Psoas muscle (tissue), 7 donors: ENCODE measurements at regions not wholly inside any gene's neighbourhood (a gene's known extent, or its start where the extent isn't known, plus 50 kb on each side); places are given as distances from the start of the nearest gene placed in this dataset.

Experiments
- ATAC-seq, 4 donors: fragments of 200-7000 bp; cut with Tn5 transposase; one replicate each; pipeline ENCODE4 v1.9.1; 2020; ENCODE audit warnings: moderate library complexity in 3 of 4, mild to moderate bottlenecking in 2 of 4
- DNase-seq, 2 donors: peaks; one replicate each; pipeline ENCODE4 v3.0.0-alpha.2; 2020
- H3K27ac ChIP-seq: fragments of 200-600 bp; one replicate; pipeline ENCODE4 v1.8.0; 2022
- H3K27me3 ChIP-seq, 3 donors: fragments of 200-600 bp in 1 of 3; one replicate each; pipeline versions ENCODE4 v1.6.1 to v1.8.0; 2013 to 2022; ENCODE audit warnings: low read length in 2 of 3, mild to moderate bottlenecking in 2 of 3, moderate library complexity in 1 of 3; ENCODE audit not compliant: insufficient read depth in 3 of 3
- H3K36me3 ChIP-seq, 2 donors: fragments of 200-600 bp in 1 of 2; one replicate each; pipeline versions ENCODE4 v1.6.1 to v1.8.0; 2013 to 2022; ENCODE audit warnings: low read depth in 1 of 2, mild to moderate bottlenecking in 1 of 2, moderate library complexity in 1 of 2; ENCODE audit not compliant: insufficient read depth in 1 of 2
- H3K4me1 ChIP-seq: fragments of 200-600 bp; one replicate; pipeline ENCODE4 v1.8.0; 2022
- H3K4me3 ChIP-seq: fragments of 200-600 bp; one replicate; pipeline ENCODE4 v1.8.0; 2022; ENCODE audit warnings: mild to moderate bottlenecking
- H3K9me3 ChIP-seq: fragments of 200-600 bp; one replicate; pipeline ENCODE4 v1.8.0; 2022
- WGBS, 3 donors: extraction: QIAGEN DNeasy Blood & Tissue Kit; methylation state at CpG; one replicate each; pipeline versions ENCODE4 v1.1.6 to v1.1.7; 2013; 5-methylcytosine and 5-hydroxymethylcytosine counted together
- intact Hi-C, 2 donors: fragments of 100-400 bp; cut with DNase I; formaldehyde crosslinking; loops; one replicate each; pipeline versions ENCODE4 v1.11.0 to v1.14.2; 2022
- TF ChIP-seq, protein P1 (sequence below): fragments of 200-600 bp; IDR thresholded peaks from one replicate; pipeline ENCODE4 v1.8.0; 2022; ENCODE audit warnings: antibody characterized with exemption
- donor health status: healthy with polysubstance abuse.
- donor health status: DM: no; HTN: no; CAD: no; lungs with moderate emphysema.
- donor health status: Bipolar disorder and iron deficiency.
- donor health status: healthy.
- donor health status: DM: yes; HTN: yes; CAD: no.
- donor health status: DM: no; HTN: no; CAD: no.
- donor health status: DM: yes; HTN: yes; CAD: no.

DNA sequence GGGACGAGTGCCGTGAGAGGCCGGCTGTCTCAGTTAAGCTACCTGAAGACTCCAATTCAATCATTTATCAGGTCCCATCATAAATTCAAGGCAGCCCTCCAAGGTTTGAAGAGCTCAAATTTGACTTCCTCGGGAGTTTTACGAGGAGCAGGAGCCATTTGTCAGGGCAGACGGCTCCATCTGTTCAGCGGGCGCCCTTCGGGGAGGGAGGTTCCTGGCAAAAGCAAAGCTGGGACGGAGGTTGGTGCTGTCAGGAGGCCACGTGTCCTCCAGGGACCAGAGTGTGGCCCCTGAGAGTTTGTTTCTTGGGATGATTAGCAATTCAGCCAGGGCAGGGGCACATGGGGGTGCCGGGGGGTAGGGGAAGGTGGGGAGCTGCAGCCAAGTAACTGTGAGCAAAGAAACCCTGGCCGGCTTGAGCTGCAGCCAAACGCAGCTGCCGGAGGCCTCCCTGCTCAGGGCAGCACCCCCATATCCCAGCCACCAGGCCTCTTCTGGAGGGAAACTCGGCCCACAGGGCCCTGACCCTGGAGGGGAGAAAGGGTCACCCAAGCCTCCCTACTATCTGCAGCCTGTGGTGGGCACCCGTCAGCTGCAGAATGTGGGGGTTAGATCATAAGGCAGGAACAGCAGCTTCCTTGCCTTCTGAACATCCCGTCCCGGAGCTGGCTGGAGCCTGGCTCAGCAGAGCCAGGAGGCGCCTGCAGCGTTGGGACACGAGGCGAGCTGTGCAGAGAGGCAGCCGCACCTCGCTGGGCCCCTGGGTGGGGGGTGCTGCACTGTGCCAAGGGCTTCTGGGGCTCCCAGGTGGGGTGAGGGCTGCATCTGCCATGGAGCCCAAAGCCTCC, 63.6 kb upstream of the GATA5 start:
- no peaks in the 10 kb centered on the region for H3K36me3 ChIP-seq
- TF ChIP-seq, protein P1, sequence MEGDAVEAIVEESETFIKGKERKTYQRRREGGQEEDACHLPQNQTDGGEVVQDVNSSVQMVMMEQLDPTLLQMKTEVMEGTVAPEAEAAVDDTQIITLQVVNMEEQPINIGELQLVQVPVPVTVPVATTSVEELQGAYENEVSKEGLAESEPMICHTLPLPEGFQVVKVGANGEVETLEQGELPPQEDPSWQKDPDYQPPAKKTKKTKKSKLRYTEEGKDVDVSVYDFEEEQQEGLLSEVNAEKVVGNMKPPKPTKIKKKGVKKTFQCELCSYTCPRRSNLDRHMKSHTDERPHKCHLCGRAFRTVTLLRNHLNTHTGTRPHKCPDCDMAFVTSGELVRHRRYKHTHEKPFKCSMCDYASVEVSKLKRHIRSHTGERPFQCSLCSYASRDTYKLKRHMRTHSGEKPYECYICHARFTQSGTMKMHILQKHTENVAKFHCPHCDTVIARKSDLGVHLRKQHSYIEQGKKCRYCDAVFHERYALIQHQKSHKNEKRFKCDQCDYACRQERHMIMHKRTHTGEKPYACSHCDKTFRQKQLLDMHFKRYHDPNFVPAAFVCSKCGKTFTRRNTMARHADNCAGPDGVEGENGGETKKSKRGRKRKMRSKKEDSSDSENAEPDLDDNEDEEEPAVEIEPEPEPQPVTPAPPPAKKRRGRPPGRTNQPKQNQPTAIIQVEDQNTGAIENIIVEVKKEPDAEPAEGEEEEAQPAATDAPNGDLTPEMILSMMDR: no peak
- H3K4me3 ChIP-seq: no peak overlapping the region
- no peaks in the 10 kb centered on the region for H3K9me3 ChIP-seq
- intact Hi-C loops: no loop called here
- no peaks in the 10 kb centered on the region for H3K27me3 ChIP-seq
- ATAC-seq (peak in 3 of 4 donors; percentile 26 to 54 (median 42)), DNase-seq (peak in 1 of 2 donors; percentile 84)
- peak overlapping the region; percentile 97 for H3K27ac ChIP-seq
- WGBS, 3 donors: 18 to 32% (median 23%) methylated on average over 25 of the region's 25 CpGs
- H3K4me1 ChIP-seq: peaks cover 54% of the 10 kb centered on the region

DNA sequence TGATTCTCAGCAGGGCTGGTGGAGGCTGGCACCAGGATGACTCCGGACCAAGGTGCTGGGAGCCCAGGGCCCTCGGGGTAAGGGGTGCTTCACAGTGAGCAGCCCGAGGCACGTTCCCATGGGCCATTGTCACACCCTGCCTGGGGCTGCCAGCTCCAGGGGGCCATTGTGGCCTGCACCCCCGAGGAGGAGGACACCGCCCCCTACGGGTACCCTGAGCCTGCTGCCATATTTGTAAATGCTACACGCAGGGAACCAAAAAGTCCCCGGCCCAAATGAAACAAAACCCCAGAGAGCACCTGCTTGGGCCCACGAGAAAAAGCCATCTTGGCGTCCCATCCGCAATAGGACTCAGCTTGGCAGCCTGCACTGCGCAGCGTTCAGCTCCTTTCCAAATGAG, 64.7 kb upstream of the GATA5 start:
- TF ChIP-seq, protein P1: no peak
- Histone ChIP-seq H3K27ac (peak overlapping the region; percentile 97), H3K27me3 (no peaks in the 10 kb centered on the region), H3K4me1 (peaks cover 47% of the 10 kb centered on the region), H3K36me3 (no peaks in the 10 kb centered on the region), H3K9me3 (no peaks in the 10 kb centered on the region), H3K4me3 (no peak overlapping the region)
- WGBS, 3 donors: 65 to 90% (median 73%) methylated on average over 14 of the region's 14 CpGs
- ATAC-seq: no peak
- intact Hi-C loops: no loop called here
- DNase-seq: no peak

DNA sequence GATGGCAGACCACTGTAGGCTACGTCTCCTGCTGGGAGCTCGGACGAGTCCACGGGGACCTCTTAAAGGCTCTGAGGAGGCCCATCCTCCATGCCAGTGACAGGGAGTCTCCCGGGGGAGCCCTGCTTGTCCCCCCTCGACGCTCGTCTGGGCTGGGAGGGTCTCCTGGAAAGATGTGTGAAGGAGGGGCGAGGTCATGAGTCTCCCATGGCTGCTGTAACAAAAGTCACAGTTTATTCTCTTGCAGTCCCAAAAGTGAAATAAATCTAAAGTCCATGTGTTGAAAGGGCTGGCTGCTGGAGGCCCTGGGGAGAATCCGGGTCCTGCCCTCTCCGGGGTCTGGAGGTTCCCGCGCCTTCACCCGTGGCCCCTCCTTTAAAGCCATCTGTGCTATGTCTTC, 67.1 kb upstream of the GATA5 start:
- H3K36me3 ChIP-seq: no peaks in the 10 kb centered on the region
- H3K27me3 ChIP-seq: no peaks in the 10 kb centered on the region
- WGBS, 3 donors: 60 to 70% (median 68%) methylated on average over 14 of the region's 14 CpGs
- H3K9me3 ChIP-seq: no peaks in the 10 kb centered on the region
- TF ChIP-seq, protein P1: no peak
- H3K4me1 ChIP-seq: peaks cover 27% of the 10 kb centered on the region
- intact Hi-C loops: no loop called here
- no peak overlapping the region for H3K27ac ChIP-seq
- DNase-seq: no peak
- no peak for ATAC-seq
- no peak overlapping the region for H3K4me3 ChIP-seq

DNA sequence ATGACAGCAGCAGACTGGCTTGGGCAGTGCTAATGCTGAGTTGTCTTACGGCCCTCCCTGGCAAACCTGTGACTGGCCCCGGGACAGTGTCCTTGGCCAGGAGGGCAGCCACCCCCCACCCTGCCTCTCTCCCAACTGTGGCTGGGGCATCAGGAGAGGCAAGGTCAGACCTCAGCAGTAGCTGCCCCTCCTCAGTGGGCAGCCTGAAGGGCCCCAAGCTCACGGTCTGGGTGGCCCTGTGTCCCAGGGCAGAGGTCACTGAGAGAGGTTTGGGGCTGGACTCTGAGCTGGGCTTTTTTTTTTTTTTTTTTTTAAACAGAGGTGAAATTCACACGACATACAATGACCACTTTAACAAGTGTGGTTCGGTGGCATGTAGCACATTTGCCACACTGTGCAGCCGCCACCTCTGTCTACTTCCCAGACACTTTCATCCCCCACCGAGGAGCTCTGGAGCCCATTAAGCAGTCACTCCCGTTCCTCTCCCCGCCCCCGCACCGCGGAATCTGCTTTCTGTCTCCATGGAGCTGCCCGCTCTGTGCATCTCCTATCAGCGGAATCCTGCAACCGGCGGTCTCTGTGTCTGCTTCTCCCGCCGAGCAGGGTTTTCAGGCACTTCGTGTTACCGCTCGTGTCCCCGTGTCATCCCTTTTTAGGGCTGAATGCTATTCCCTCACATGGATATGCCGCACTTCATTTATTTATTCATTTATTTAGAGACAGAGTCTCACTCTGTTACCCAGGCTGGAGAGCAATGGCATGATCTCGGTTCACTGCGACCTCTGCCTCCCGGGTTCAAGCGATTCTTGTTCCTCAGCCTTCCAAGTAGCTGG, 67.9 kb upstream of the GATA5 start:
- ATAC-seq (no peak), DNase-seq (no peak)
- TF ChIP-seq, protein P1: no peak
- intact Hi-C loops: no loop called here
- Histone ChIP-seq H3K4me3 (no peak overlapping the region), H3K27ac (no peak overlapping the region), H3K36me3 (no peaks in the 10 kb centered on the region), H3K4me1 (peaks cover 26% of the 10 kb centered on the region), H3K27me3 (no peaks in the 10 kb centered on the region), H3K9me3 (no peaks in the 10 kb centered on the region)
- WGBS, 3 donors: 83 to 91% (median 84%) methylated on average over 27 of the region's 27 CpGs
